Mucosa of rectum (tissue), 2 donors: ENCODE measurements at regions not wholly inside any gene's neighbourhood (a gene's known extent, or its start where the extent isn't known, plus 50 kb on each side); places are given as distances from the start of the nearest gene placed in this dataset.

Source experiments
- H3K27ac ChIP-seq, 2 donors: one replicate each; pipeline ENCODE4 v1.7.0; 2013; ENCODE audit warnings: inconsistent platforms in 2 of 2, low read depth in 2 of 2, low read length in 2 of 2
- H3K27me3 ChIP-seq, 2 donors: one replicate each; pipeline ENCODE4 v1.7.0; 2013; ENCODE audit warnings: low read length in 2 of 2; ENCODE audit not compliant: control insufficient read depth in 2 of 2, insufficient read depth in 2 of 2
- H3K36me3 ChIP-seq, 2 donors: one replicate each; pipeline ENCODE4 v1.7.0; 2013; ENCODE audit warnings: low read length in 2 of 2; ENCODE audit not compliant: control insufficient read depth in 2 of 2, insufficient read depth in 2 of 2
- H3K4me1 ChIP-seq, 2 donors: one replicate each; pipeline ENCODE4 v1.7.0; 2013; ENCODE audit warnings: low read length in 2 of 2, mild to moderate bottlenecking in 1 of 2; ENCODE audit not compliant: control insufficient read depth in 2 of 2, insufficient read depth in 2 of 2
- H3K4me3 ChIP-seq, 2 donors: one replicate each; pipeline ENCODE4 v1.7.0; 2013; ENCODE audit warnings: low read length in 2 of 2
- H3K9ac ChIP-seq, 2 donors: one replicate each; pipeline ENCODE4 v1.7.0; 2013; ENCODE audit warnings: low read length in 2 of 2, low read depth in 1 of 2, mild to moderate bottlenecking in 1 of 2
- H3K9me3 ChIP-seq, 2 donors: one replicate each; pipeline ENCODE4 v1.7.0; 2013; ENCODE audit warnings: low read length in 2 of 2; ENCODE audit not compliant: control insufficient read depth in 2 of 2
- donor health status: healthy.
- donor health status: Normal muscosa, but diverticular disease.

DNA sequence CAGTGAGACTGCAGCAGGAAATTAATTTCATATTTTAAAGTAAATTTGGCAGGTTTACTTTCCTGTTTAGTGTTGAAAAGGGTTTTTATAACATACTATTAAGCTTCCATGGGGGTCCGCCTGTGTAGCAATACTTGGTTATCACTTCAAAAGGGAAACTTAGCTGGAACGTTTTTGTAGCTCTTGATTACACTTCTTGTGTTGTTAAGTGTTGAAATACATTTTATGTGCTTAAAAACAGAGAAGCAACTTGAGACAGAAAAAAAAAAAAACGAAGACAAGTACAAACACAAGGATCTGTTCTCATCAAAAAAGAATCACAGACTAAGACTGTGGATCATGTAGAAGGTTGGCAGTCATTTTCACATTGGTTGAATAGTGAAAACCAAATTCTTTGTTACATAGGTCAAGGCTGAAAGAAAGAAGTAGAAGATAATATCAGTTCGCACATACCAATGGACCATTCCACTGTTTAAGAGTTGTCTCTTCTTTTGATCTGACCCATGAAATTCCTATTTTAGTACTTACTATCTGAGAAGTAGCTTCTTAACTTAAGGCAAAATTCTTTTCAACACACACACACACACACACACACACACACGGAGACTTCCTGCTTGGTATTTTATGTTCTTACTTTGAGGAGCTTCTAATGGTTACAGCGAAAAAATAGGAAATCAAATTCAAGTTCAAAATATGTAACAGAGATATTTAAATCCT, 113.9 kb upstream of the SLC35B3 start:
- no peak overlapping the region for H3K4me3 ChIP-seq
- no peaks in the 10 kb centered on the region for H3K9me3 ChIP-seq
- no peak overlapping the region for H3K9ac ChIP-seq
- no peaks in the 10 kb centered on the region for H3K27me3 ChIP-seq
- H3K36me3 ChIP-seq, result no peaks in the 10 kb centered on the region
- no peak overlapping the region for H3K27ac ChIP-seq
- no peaks in the 10 kb centered on the region for H3K4me1 ChIP-seq

GRCh38 chr6:8546496-8546895, 111.2 kb upstream of the SLC35B3 start:
- H3K36me3 ChIP-seq, result no peaks in the 10 kb centered on the region
- no peak overlapping the region for H3K4me3 ChIP-seq
- no peaks in the 10 kb centered on the region for H3K4me1 ChIP-seq
- H3K27me3 ChIP-seq, result no peaks in the 10 kb centered on the region
- no peak overlapping the region for H3K27ac ChIP-seq
- H3K9ac ChIP-seq, result no peak overlapping the region
- H3K9me3 ChIP-seq, result no peaks in the 10 kb centered on the region

DNA sequence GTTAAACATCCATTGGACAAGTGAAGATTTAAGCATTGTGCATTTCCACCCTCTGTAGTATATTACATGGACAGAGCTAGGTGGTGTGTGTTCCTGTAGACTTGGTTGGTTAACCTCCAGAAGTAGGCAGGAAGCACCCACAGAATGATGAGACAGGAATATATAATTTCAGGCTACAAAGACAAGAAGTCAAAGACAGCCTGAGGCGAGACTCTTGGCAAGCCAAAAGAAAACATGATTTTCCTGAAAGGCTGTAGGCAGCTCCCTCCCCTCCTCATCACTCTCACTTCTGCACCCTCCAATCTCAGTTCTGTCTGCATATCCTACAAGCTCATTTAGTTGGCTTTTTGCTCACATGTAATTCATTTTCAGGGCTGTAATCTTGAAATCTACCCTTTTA, 110.0 kb upstream of the SLC35B3 start:
- H3K4me1 ChIP-seq, result no peaks in the 10 kb centered on the region
- H3K27me3 ChIP-seq, result no peaks in the 10 kb centered on the region
- H3K9ac ChIP-seq, result no peak overlapping the region
- H3K4me3 ChIP-seq, result no peak overlapping the region
- H3K36me3 ChIP-seq, result no peaks in the 10 kb centered on the region
- H3K9me3 ChIP-seq, result peaks cover 0 to 3% of the 10 kb centered on the region in 2 donors
- H3K27ac ChIP-seq, result no peak overlapping the region

DNA sequence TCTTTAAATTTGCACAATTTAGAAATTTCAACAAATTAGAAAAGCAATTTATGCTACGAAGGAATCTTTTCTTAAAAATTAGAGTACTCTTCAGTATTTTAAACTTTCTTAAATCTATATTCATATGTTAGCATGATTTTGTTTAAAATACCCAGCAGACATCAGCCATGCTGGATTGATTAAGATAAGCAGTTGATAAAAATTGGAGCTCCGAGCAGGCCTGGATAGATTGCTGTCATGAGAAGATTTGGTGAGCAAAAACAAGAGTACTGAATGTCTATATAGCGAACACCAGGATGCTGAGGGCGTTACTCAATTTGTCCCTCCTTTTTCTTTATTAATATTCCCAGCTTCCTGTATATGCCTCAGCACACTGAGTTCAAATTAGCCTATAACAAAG, 108.4 kb upstream of the SLC35B3 start:
- H3K9ac ChIP-seq, result no peak overlapping the region
- no peak overlapping the region for H3K27ac ChIP-seq
- no peak overlapping the region for H3K4me3 ChIP-seq
- peaks cover 0 to 3% of the 10 kb centered on the region in 2 donors for H3K9me3 ChIP-seq
- no peaks in the 10 kb centered on the region for H3K4me1 ChIP-seq
- H3K36me3 ChIP-seq, result no peaks in the 10 kb centered on the region
- H3K27me3 ChIP-seq, result no peaks in the 10 kb centered on the region

GRCh38 chr6:8539453-8539852, 104.1 kb upstream of the SLC35B3 start:
- no peaks in the 10 kb centered on the region for H3K4me1 ChIP-seq
- H3K27me3 ChIP-seq, result no peaks in the 10 kb centered on the region
- no peak overlapping the region for H3K27ac ChIP-seq
- H3K9ac ChIP-seq, result no peak overlapping the region
- H3K36me3 ChIP-seq, result no peaks in the 10 kb centered on the region
- H3K4me3 ChIP-seq, result no peak overlapping the region
- H3K9me3 ChIP-seq, result peaks cover 0 to 3% of the 10 kb centered on the region in 2 donors

DNA sequence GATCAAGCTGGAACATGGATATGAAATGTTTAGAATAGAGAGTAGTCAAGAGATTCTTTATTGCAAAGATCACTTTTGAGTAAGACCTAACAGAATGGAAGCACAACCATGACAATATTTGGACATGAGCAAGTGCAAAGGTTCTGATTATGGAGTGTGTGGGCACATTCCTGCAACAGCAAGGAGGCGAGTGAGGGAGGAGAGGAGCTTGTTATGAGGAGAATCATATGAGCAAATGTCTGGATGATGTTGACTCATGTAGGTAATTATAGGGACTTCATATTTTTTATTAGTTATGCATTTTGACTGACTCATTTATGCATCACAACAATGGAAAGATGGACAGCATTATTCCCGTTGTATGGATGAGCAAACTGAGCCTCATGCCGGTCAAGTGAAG, 100.8 kb upstream of the SLC35B3 start:
- Histone ChIP-seq H3K9me3 (peaks cover 0 to 3% of the 10 kb centered on the region in 2 donors), H3K9ac (no peak overlapping the region), H3K27ac (no peak overlapping the region), H3K36me3 (no peaks in the 10 kb centered on the region), H3K27me3 (no peaks in the 10 kb centered on the region), H3K4me1 (no peaks in the 10 kb centered on the region), H3K4me3 (no peak overlapping the region)

DNA sequence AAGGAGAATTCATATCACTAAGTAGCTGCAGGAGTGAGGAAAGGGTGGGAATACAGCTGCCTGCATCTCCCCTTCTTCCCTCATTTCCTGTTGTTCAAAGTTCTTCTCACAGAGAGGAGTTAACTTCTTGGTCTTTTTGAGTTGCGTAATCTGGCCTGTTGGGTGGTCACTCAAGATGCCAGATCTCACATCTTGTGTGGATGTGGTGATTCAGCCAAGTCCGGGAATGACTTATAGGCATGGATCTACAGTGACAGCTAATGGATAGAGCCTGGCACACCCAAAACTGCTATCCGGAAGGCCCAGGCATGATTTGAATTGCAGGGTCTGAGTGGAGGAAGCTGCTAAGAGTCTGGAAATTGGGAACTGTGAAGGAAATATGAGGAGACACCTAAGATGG, 100.2 kb upstream of the SLC35B3 start:
- no peaks in the 10 kb centered on the region for H3K4me1 ChIP-seq
- no peak overlapping the region for H3K27ac ChIP-seq
- no peak overlapping the region for H3K9ac ChIP-seq
- no peaks in the 10 kb centered on the region for H3K36me3 ChIP-seq
- H3K27me3 ChIP-seq, result no peaks in the 10 kb centered on the region
- peaks cover 0 to 2% of the 10 kb centered on the region in 2 donors for H3K9me3 ChIP-seq
- no peak overlapping the region for H3K4me3 ChIP-seq

DNA sequence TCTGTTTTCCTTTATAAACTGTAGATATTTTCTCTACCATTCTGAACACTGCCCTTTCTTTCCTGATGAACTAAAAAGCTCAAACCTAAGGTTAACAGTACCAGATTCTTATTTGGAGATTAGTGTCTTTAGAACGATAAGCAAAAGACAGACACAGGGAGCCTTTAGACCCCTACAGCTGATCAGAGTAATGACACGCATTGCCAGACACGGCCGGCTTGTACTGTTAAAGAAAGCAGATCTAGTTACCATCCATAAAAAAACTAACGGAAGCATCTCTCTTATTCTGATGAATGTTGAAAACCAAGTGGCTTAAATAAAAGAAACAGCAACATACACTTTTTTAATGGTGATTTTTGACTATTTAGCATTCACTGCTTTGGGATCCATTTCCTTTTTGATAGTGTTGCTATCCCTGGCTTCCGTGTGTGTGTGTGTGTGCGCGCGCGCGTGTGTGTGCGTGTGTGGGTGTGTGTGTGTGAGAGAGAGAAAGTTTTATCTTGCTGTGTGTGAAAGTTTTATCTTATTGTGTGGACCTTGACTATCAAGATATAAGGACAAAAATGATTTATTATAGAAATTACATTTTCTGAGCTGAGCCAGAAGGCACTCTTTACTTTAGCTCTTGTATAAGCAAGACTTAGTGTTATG, 95.6 kb upstream of the SLC35B3 start:
- no peak overlapping the region for H3K27ac ChIP-seq
- no peaks in the 10 kb centered on the region for H3K27me3 ChIP-seq
- H3K9me3 ChIP-seq, result no peaks in the 10 kb centered on the region
- H3K36me3 ChIP-seq, result no peaks in the 10 kb centered on the region
- H3K9ac ChIP-seq, result no peak overlapping the region
- no peak overlapping the region for H3K4me3 ChIP-seq
- peaks cover 0 to 3% of the 10 kb centered on the region in 2 donors for H3K4me1 ChIP-seq

GRCh38 chr6:8529250-8529649, 93.9 kb upstream of the SLC35B3 start:
- no peak overlapping the region for H3K4me3 ChIP-seq
- no peaks in the 10 kb centered on the region for H3K27me3 ChIP-seq
- no peaks in the 10 kb centered on the region for H3K36me3 ChIP-seq
- no peak overlapping the region for H3K27ac ChIP-seq
- no peak overlapping the region for H3K9ac ChIP-seq
- H3K9me3 ChIP-seq, result no peaks in the 10 kb centered on the region
- peaks cover 0 to 3% of the 10 kb centered on the region in 2 donors for H3K4me1 ChIP-seq

GRCh38 chr6:8527818-8528217, 92.5 kb upstream of the SLC35B3 start:
- no peak overlapping the region for H3K4me3 ChIP-seq
- H3K9ac ChIP-seq, result no peak overlapping the region
- H3K9me3 ChIP-seq, result no peaks in the 10 kb centered on the region
- H3K27me3 ChIP-seq, result no peaks in the 10 kb centered on the region
- peaks cover 0 to 3% of the 10 kb centered on the region in 2 donors for H3K4me1 ChIP-seq
- H3K27ac ChIP-seq, result no peak overlapping the region
- no peaks in the 10 kb centered on the region for H3K36me3 ChIP-seq
